DND-41 (cell line): ENCODE measurements at regions not wholly inside any gene's neighbourhood (a gene's known extent, or its start where the extent isn't known, plus 50 kb on each side); places are given as distances from the start of the nearest gene placed in this dataset.

Experiments used
- ATAC-seq: fragments of 200-7000 bp; cut with Tn5 transposase; 3 replicates; pipeline ENCODE4 v1.9.1; 2021; ENCODE audit warnings: low read depth; ENCODE audit not compliant: insufficient read depth
- DNase-seq: peaks from one replicate; pipeline ENCODE4 v3.0.0-alpha.2; 2020
- H2AFZ ChIP-seq: 2 replicates; pipeline ENCODE4 v1.6.0; 2012; ENCODE audit warnings: low read depth, low read length
- H3K27ac ChIP-seq: 2 replicates; pipeline ENCODE4 v1.5.1; 2012; ENCODE audit warnings: low read length, inconsistent platforms
- H3K27me3 ChIP-seq: fragments of 200-600 bp; sonication (generic); 2 replicates; pipeline ENCODE4 v1.6.0; 2012; ENCODE audit warnings: low read length, mild to moderate bottlenecking, inconsistent platforms; ENCODE audit not compliant: insufficient read depth, poor library complexity
- H3K36me3 ChIP-seq: 2 replicates; pipeline ENCODE4 v1.5.1; 2012; ENCODE audit warnings: low read length, inconsistent platforms; ENCODE audit not compliant: insufficient read depth
- H3K4me1 ChIP-seq: 2 replicates; pipeline ENCODE4 v1.5.1; 2012; ENCODE audit warnings: mild to moderate bottlenecking, low read length; ENCODE audit not compliant: insufficient read depth
- H3K4me2 ChIP-seq: 2 replicates; pipeline ENCODE4 v1.6.0; 2012; ENCODE audit warnings: mild to moderate bottlenecking, moderate library complexity, low read length, inconsistent platforms; ENCODE audit not compliant: insufficient read depth
- H3K4me3 ChIP-seq, 2 experiments: fragments of 200-600 bp in 1 of 2; shearing (Covaris generic) in 1 of 2; 2 replicates each; pipeline ENCODE4 v1.5.1; 2012 to 2016; ENCODE audit warnings: inconsistent platforms in 2 of 2, low read length in 2 of 2, mild to moderate bottlenecking in 2 of 2, low read depth in 1 of 2, moderate library complexity in 1 of 2
- H3K79me2 ChIP-seq: 2 replicates; pipeline ENCODE4 v1.6.0; 2012; ENCODE audit warnings: low read length, inconsistent platforms; ENCODE audit not compliant: insufficient read depth
- H3K9ac ChIP-seq: 2 replicates; pipeline ENCODE4 v1.6.0; 2012; ENCODE audit warnings: low read depth, mild to moderate bottlenecking, inconsistent platforms, low read length, moderate library complexity
- H3K9me3 ChIP-seq: 2 replicates; pipeline ENCODE4 v1.5.1; 2012; ENCODE audit warnings: low read length, moderate library complexity, mild to moderate bottlenecking, inconsistent platforms; ENCODE audit not compliant: insufficient read depth, severe bottlenecking
- H4K20me1 ChIP-seq: 2 replicates; pipeline ENCODE4 v1.6.0; 2012; ENCODE audit warnings: low read length; ENCODE audit not compliant: insufficient read depth
- CTCF ChIP-seq: IDR thresholded peaks from 2 replicates; pipeline ENCODE4 v1.5.1; 2012; ENCODE audit warnings: borderline replicate concordance, low read length, moderate library complexity, mild to moderate bottlenecking; ENCODE audit not compliant: poor library complexity, severe bottlenecking; ENCODE audit errors: extremely low read depth
- EZH2 ChIP-seq: IDR thresholded peaks from 3 replicates; pipeline ENCODE4 v1.6.1; 2012; ENCODE audit warnings: borderline replicate concordance, low read depth, mild to moderate bottlenecking, moderate library complexity, low read length, inconsistent platforms; ENCODE audit not compliant: severe bottlenecking

- H4K20me1 ChIP-seq: no peaks in the 10 kb centered on the region
- H3K79me2 ChIP-seq: no peaks in the 10 kb centered on the region
- H3K27ac ChIP-seq: no peak overlapping the region
- H3K9ac ChIP-seq: no peak overlapping the region
- TF ChIP-seq CTCF (no peak), EZH2 (no peak)
- no peak overlapping the region for H3K4me2 ChIP-seq
- no peaks in the 10 kb centered on the region for H3K9me3 ChIP-seq
- no peaks in the 10 kb centered on the region for H3K4me1 ChIP-seq
- ATAC-seq: no peak
- no peaks in the 10 kb centered on the region for H3K27me3 ChIP-seq
- no peaks in the 10 kb centered on the region for H3K36me3 ChIP-seq
- no peak for DNase-seq
- H3K4me3 ChIP-seq: no peak overlapping the region
- no peak overlapping the region for H2AFZ ChIP-seq
Observed at GRCh38 chr4:128416921-128417320, 129.3 kb upstream of the PGRMC2 start.

GRCh38 chr4:128410037-128410436 is 122.4 kb upstream of the PGRMC2 start:
- no peak for DNase-seq
- no peaks in the 10 kb centered on the region for H3K9me3 ChIP-seq
- TF ChIP-seq EZH2 (no peak), CTCF (no peak)

GRCh38 chr4:128403586-128403985 is 116.0 kb upstream of the PGRMC2 start:
- ATAC-seq: no peak
- Histone ChIP-seq H3K79me2 (no peaks in the 10 kb centered on the region), H3K27me3 (no peaks in the 10 kb centered on the region), H3K9ac (no peak overlapping the region), H4K20me1 (no peaks in the 10 kb centered on the region), H3K36me3 (no peaks in the 10 kb centered on the region), H3K4me1 (no peaks in the 10 kb centered on the region), H3K9me3 (no peaks in the 10 kb centered on the region), H3K27ac (no peak overlapping the region), H2AFZ (no peak overlapping the region), H3K4me3 (no peak overlapping the region), H3K4me2 (no peak overlapping the region)
- no peak for DNase-seq
- TF ChIP-seq EZH2 (no peak), CTCF (no peak)

More at GRCh38 chr4:128410037-128410436, 122.4 kb upstream of the PGRMC2 start:
- no peaks in the 10 kb centered on the region for H3K27me3 ChIP-seq
- no peaks in the 10 kb centered on the region for H4K20me1 ChIP-seq
- no peak overlapping the region for H3K4me2 ChIP-seq
- H2AFZ ChIP-seq: no peak overlapping the region
- H3K9ac ChIP-seq: no peak overlapping the region
- no peak overlapping the region for H3K4me3 ChIP-seq
- H3K4me1 ChIP-seq: no peaks in the 10 kb centered on the region
- ATAC-seq: no peak
- H3K36me3 ChIP-seq: no peaks in the 10 kb centered on the region
- H3K79me2 ChIP-seq: no peaks in the 10 kb centered on the region
- no peak overlapping the region for H3K27ac ChIP-seq

- no peak overlapping the region for H3K27ac ChIP-seq
- no peaks in the 10 kb centered on the region for H3K4me1 ChIP-seq
Observed at GRCh38 chr4:128394778-128395177, 107.2 kb upstream of the PGRMC2 start.

More at GRCh38 chr4:128394778-128395177, 107.2 kb upstream of the PGRMC2 start:
- ATAC-seq: no peak
- no peak overlapping the region for H3K9ac ChIP-seq
- no peak overlapping the region for H2AFZ ChIP-seq
- H3K4me3 ChIP-seq: no peak overlapping the region
- no peaks in the 10 kb centered on the region for H3K9me3 ChIP-seq
- no peaks in the 10 kb centered on the region for H4K20me1 ChIP-seq
- no peaks in the 10 kb centered on the region for H3K79me2 ChIP-seq
- no peaks in the 10 kb centered on the region for H3K27me3 ChIP-seq
- DNase-seq: no peak
- H3K36me3 ChIP-seq: no peaks in the 10 kb centered on the region
- H3K4me2 ChIP-seq: no peak overlapping the region
- TF ChIP-seq CTCF (no peak), EZH2 (no peak)
